ENCODE measurements at regions not wholly inside any gene's neighbourhood (a gene's known extent, or its start where the extent isn't known, plus 50 kb on each side); places are given as distances from the start of the nearest gene placed in this dataset.

- peak in 1 of 2 donors; percentile 65 for DNase-seq (ENCODE audit: low spot score in 2 of 2)
- intact Hi-C loops (cut with DNase I; ENCODE audit: low total_unique reads) = no loop called here
- TF ChIP-seq CTCF (IDR thresholded peaks at IDR 0.05) (no peak), POLR2A (IDR thresholded peaks at IDR 0.05) (no peak)
- H3K4me3 ChIP-seq (ENCODE audit: low read depth, poor library complexity, severe bottlenecking) = no peak overlapping the region
- 81 to 82% methylated on average over 6 of the region's 6 CpGs for WGBS, 2 donors
Measured at GRCh38 chr7:135822376-135822775, 73.8 kb upstream of the FAM180A start.

GRCh38 chr7:135817583-135817982, 69.0 kb upstream of the FAM180A start:
- TF ChIP-seq CTCF (IDR thresholded peaks at IDR 0.05) (no peak), POLR2A (IDR thresholded peaks at IDR 0.05) (no peak)
- 80 to 84% methylated on average over 11 of the region's 11 CpGs for WGBS, 2 donors
- H3K4me3 ChIP-seq (ENCODE audit: low read depth, poor library complexity, severe bottlenecking) = no peak overlapping the region
- intact Hi-C loops (cut with DNase I; ENCODE audit: low total_unique reads) = no loop called here
- DNase-seq (ENCODE audit: low spot score in 2 of 2) = no peak

- WGBS, 2 donors = 64 to 74% methylated on average over 3 of the region's 3 CpGs
Measured at GRCh38 chr7:135815033-135815432, 66.4 kb upstream of the FAM180A start.

GRCh38 chr7:135812148-135812547, 63.5 kb upstream of the FAM180A start:
- H3K4me3 ChIP-seq (ENCODE audit: low read depth, poor library complexity, severe bottlenecking) = no peak overlapping the region
- TF ChIP-seq POLR2A (IDR thresholded peaks at IDR 0.05) (no peak), CTCF (IDR thresholded peaks at IDR 0.05) (no peak)
- no peak for DNase-seq (ENCODE audit: low spot score in 2 of 2)
- intact Hi-C loops (cut with DNase I; ENCODE audit: low total_unique reads) = no loop called here
- 55 to 60% methylated on average over 8 of the region's 8 CpGs for WGBS, 2 donors

More at GRCh38 chr7:135815033-135815432, 66.4 kb upstream of the FAM180A start:
- no peak overlapping the region for H3K4me3 ChIP-seq (ENCODE audit: low read depth, poor library complexity, severe bottlenecking)
- intact Hi-C loops (cut with DNase I; ENCODE audit: low total_unique reads) = no loop called here
- DNase-seq (ENCODE audit: low spot score in 2 of 2) = no peak
- no peak for TF ChIP-seq CTCF (IDR thresholded peaks at IDR 0.05)
- TF ChIP-seq POLR2A (IDR thresholded peaks at IDR 0.05) = no peak

GRCh38 chr7:135811506-135811905, 62.9 kb upstream of the FAM180A start:
- no peak overlapping the region for H3K4me3 ChIP-seq (ENCODE audit: low read depth, poor library complexity, severe bottlenecking)
- intact Hi-C loops (cut with DNase I; ENCODE audit: low total_unique reads) = no loop called here
- no peak for DNase-seq (ENCODE audit: low spot score in 2 of 2)
- TF ChIP-seq CTCF (IDR thresholded peaks at IDR 0.05) = no peak
- TF ChIP-seq POLR2A (IDR thresholded peaks at IDR 0.05) = no peak

- intact Hi-C loops (cut with DNase I; ENCODE audit: low total_unique reads) = no loop called here
- TF ChIP-seq CTCF (IDR thresholded peaks at IDR 0.05) (no peak), POLR2A (IDR thresholded peaks at IDR 0.05) (no peak)
- no peak overlapping the region for H3K4me3 ChIP-seq (ENCODE audit: low read depth, poor library complexity, severe bottlenecking)
- DNase-seq (ENCODE audit: low spot score in 2 of 2) = peak in 1 of 2 donors; percentile 79
- WGBS, 2 donors = 76 to 89% methylated on average over 4 of the region's 4 CpGs
Measured at GRCh38 chr7:135808206-135808605, 59.6 kb upstream of the FAM180A start.

Data from lower leg skin (tissue), 4 donors.